Left renal cortex interstitium (tissue), 4 donors: ENCODE measurements at regions not wholly inside any gene's neighbourhood (a gene's known extent, or its start where the extent isn't known, plus 50 kb on each side); places are given as distances from the start of the nearest gene placed in this dataset.
"Not testable (repeated sequence)": the region's sequence is repeated elsewhere in the genome, so short reads cannot be mapped to it uniquely, and the experiment has no call there.

Source experiments
- DNase-seq, 4 donors: peaks; one replicate each; pipeline ENCODE4 v3.0.0-alpha.2; 2013; ENCODE audit warnings: low read depth in 4 of 4, low spot score in 2 of 4, missing footprints in 1 of 4

DNA sequence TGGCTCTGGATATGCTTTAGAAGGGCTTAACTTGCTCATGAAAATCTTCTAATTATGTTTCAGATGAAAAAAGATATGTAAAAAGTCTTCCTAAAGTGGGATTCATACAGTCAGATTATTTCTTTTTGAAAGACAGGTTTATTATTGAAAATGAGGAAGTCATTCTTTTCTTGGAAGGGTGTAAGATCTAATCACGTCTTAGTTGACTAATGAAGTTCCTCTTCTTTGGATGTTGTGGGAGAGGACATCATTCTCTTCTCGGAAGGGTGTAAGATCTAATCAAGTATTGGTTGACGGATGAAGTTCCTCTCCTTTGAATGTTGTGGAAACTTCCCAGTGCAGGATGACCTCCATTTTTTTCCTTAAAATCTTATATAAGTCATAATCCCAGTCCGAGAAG lies 74.9 kb downstream of the ALG10 start:
- DNase-seq, result no peak

DNA sequence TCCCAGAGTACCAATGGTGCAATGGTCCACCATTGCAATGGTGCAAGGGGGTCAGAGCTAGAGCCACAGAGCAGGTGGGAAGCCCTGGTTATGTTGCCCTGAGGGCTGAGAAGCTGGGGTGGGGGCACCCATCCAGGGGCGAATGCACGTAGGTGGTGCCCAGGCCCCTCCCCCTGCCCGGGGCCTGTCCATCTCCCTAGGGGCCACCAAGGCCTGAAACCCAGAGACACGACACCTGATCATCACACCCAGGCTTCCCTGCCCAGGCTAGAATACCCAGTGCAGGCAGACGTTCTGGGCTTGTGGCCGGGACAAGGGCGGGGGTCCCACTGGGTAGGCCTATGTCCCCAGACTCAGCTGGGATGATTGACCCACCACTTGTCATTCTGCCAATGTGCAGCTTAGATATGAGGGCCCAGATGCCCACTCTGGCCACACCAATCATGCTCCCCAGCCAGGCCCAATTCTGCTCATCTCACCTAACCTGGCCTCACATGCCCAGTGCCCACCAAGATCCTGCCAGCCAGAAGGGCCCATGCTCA lies 83.2 kb downstream of the ALG10 start:
- no peak for DNase-seq

DNA sequence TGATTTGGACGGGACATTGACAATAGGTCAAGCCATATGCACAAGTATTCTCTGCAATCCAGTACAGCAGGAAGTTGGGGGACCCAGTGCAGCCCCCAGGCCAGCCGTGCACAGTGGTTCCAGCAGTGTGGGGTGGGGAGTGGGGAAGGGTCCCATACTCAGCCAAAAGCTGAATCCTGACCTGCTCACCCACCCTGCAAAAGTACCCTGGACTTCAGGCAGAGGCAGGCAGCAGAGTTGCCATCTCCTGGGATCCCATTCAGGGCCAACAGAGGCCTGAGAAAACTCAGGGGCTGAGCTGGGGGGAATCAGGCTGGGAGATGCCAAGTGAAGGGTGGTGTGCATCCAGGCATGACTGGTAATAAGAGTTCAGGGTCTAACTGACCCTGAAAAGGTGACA lies 83.9 kb downstream of the ALG10 start:
- no peak for DNase-seq

DNA sequence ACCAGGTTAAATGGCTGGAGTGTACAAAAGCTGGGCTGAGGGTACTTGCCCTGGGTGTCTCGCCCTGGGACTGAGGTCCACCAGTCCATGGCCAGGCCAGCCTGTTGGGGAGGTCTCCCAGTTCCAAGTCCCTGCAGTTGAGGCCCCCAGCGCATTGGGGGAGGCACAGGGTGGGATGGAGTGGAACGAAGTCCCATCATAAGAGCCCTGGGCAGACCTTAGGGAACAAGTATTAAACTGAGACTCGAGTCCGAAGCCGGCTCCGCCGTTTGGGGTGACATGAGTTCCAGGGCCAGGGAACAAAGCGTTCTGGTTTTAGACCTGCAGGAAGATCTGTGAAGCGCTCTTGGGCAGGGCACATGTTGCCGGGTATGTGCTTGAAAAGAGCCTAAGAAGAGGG lies 84.7 kb downstream of the ALG10 start:
- DNase-seq, result no peak

DNA sequence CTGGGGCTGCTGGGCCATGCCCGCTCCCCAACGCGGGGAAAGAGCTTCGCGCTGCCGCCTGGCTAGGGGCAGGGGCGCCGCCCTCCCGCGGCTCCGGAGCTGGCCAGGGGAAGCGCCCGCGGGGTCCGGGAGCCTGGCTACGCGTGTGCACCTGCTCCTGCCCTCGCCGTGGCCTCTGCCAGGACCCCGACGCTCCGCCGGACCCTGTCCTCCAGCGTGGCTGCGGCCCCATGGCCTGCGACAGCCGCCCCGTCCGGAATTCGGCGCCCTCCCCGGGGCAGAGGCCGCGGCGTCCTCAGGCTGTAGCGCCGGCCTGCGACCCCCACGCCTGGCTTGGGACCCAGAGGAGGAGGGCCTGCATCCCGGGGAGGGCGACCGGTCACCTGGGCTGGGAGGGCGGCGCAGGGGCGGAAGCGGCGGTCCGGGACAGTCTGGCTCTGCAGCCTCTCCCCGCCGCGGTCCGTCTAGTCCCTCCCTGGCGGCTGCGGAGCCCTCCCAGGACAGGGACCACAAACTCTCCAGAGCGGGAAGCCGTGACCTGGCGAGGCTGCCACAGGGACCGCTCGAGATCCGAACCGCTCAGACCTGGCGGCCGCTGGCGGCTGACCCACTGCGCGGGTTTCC lies 85.6 kb downstream of the ALG10 start:
- no peak for DNase-seq

DNA sequence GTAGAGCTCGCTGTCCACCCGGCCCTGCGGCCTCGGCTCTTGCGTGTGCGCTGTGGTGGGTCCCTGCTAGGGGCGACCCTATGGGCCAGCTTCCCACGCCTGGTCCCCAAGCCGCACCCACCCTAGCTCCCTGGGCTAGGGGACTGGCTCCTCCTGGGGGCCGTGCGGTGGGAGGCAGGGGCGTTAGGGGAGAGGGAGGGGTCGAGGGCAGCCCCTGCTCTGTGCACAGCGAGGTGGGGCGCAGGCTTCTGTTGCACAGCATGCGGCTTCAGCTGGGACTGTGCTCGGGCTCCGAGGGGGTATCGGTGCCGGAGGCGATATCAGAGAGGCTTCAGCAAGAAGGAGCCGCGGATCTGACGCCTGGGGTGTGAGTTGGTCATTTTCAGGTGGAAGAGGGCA lies 86.1 kb downstream of the ALG10 start:
- no peak for DNase-seq

DNA sequence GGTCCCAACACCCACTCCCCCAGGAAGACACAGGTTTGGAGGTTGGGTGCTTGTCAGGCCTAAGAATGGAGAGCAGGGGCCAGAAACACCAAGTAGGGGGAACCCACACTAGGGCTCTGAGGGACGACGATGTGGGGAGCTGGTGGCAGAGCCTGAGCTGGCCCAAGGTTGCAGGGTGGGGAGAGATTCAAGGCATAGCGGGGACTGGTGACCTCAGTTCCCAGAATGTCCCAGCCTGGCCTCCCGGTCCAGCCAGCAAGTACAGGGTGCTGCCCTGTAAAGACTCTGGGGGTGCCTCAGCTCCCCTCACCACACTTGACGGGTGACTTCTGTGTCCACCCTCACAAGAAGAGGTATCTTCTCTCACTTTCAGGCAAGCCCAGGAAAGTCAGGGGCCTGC lies 86.7 kb downstream of the ALG10 start:
- no peak for DNase-seq

DNA sequence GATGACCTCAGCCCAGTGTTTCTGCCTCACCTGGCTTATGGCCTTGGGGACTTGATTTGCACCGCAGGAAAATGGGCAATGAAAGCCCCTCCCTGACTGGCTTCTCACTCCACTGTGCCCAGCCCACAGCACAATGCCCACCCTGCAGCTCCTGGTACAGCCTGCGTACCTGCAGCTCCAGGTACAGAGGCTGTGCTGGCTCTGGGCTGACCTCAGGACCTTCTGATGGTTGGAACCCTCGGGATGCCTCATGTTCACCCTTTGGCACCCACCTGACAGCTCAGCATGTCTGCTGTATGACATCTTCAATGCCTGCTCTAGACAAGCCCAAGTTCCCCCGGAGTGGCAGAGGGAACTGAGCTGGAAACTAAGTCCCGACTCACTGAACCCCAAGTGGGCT lies 87.1 kb downstream of the ALG10 start:
- no peak for DNase-seq

DNA sequence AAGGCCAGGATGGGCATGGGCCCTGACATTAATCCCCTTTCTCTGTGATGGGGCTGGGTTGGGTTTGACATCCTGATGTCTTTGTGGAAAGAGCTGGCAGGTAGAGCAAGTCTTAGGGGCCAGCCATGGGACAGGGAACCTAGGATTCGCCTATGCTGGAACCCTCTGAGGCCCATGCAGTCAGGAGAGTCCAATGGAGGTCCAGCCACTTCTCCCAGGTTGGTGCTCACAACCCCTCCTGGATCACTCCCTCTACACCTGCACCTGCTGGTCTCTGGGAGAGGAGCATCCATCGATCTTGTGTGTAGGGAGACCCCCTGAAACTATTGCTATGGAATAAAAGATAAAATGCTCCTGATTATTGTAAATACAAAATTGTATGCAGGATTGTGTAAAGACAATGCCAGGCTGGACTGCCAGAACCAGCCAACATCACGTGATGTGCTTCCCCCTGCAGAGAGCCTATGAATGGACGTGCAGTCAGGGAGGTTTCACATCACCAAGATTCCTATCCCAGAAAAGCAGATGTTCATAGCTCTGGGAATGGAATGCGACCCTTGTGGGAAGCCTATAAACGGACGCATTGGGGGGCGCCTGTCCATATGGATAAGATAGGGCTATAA lies 87.7 kb downstream of the ALG10 start:
- not testable (repeated sequence) for DNase-seq

DNA sequence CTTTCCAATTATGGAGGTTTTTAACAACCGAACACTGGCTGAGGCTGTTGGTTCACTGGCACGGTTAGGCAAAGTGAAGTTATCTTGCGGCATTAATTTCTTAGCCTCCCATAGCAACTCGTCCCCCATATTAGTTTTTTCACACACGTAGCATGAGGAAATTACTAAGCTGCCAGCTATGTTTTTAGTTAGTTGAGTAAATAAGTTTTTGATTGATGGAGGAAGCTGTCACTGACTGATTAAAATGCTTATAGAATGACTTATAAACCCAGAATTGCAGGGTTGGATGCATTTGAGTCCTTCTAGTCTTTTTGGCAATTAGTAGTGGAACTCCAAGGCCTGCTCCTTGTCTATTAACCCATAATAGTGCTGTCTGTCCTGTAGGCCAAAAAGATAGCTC lies 97.1 kb downstream of the ALG10 start:
- DNase-seq, result no peak

DNA sequence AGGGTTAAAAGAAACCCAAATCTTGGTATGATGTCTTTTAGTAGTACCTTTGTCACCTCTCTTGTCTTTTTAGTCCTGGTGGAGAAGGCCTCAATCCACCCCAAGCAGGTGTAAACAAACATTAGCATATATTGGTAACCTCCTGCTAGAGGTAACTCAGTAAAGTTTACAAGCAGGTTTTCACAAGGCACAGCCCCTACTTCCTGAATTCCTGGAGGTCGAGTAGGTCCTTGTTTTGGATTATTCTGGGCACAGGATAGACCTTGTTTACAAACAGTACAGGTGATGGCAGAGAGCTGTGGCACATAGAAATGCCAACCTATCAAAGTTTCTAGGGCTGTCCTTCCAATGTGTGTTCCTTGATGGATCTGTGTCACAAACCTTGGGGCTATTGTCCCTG lies 99.1 kb downstream of the ALG10 start:
- DNase-seq, result no peak

DNA sequence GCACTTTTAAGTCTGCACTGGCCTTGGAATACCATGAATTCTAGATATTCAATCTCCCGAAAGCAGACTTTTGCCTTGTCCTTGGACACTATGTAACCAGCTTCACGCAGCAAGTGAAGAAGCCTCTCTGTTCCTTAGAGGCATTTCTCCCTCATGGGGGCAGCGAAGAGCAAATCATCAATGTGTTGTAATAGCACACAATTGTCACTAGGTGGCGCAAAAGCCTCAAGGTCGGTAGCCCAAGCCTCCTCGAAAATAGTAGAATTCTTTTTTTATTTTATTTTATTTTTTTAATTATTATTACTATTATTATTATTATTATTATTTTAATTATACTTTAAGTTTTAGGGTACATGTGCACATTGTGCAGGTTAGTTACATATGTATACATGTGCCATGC lies 100.8 kb downstream of the ALG10 start:
- DNase-seq, result not testable (repeated sequence)

DNA sequence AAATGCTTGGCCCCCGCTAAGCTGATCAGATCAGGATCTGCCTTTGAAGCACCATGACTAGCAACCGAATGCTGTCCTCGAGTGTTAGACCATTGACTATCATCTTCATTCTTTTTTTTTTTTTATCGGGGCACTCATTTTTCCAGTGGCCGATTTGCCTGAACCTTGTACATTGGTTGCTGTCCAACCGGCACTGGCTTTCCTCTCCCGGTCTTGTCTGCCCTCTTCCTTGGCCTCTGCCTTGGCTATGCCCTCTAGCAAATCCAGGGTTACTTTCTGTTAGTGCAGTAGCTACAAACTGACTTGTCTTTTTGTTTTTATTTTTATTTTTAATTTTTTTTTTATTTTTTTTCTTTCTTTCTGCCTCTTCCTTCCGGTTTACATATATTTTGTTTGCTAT lies 102.3 kb downstream of the ALG10 start:
- DNase-seq, result no peak

DNA sequence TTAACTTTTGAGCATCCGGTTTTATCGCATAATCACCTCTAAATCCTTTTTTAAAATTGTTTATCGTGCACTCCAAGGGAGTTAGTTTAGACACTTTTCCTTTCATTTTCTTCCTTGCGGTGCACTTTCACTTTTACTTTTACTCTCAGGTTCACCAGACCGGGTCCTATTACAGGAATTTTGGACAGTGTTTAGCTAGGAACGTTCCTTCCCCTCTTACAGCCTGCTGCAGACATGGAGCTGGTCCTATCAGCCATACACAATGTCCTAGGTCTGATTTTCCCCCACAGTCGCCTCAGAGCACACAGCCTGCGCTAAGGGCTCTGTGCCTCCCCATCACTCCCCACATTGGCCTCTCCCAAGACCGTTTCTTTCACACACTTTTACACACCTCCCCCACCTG lies 103.9 kb downstream of the ALG10 start:
- DNase-seq, result no peak

DNA sequence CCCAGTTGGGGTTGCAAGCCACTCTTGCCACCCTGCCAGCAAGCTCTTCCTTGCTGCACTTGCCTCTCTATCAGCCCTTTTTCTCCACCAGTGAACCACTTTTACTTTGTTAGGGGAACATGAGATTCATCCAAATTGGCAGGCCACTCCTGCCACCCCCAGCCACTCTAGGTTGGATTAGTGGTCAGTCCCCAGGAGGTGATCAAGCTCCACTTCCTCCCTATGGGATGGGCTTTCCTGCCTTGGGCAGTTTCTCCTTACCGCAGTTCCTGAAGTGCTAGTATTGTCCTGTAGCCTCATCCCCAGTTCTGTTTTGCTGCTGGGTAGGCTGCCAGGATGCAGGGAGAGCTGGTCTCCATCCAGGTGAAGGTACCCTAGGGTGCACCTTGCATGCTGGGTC lies 104.5 kb downstream of the ALG10 start:
- DNase-seq, result no peak

DNA sequence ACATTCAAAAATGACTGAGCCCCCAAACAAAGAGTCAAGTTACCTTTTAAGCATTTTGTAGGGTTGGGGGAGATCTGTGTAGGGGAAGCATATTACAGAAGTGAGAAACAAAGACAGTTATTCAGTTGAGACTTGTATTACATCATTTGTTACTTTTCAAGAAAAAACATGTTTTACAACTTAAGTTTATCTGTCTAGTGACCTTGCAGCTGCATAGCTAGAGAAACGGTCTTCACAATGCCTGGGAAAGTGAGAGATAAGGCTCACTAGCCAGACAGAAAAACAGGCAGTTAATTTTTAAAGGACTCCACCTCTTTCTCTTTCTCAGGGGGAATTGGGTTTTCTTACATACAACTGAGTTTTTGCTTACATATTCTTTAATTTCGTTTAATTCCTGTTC lies 105.1 kb downstream of the ALG10 start:
- DNase-seq, result not testable (repeated sequence)

DNA sequence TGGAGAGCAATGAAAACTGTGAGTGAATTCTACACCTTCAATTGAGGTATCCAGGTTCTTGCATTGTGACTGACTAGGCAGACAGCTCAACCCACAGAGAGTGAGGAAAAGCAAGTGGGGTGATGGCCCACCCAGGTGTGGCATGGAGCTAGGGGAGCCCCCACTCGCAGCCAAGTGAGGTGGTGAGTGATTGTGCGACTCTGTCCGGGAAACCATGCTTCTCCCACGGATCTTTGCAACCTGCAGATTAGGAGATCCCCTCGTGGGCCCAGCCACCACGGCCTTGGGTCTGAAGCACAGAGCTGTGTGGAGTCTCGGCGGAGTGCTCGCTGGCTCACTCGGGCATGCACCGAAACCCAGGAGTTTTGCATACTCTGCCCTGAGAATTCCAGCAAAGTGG lies 120.1 kb downstream of the ALG10 start:
- no peak for DNase-seq

DNA sequence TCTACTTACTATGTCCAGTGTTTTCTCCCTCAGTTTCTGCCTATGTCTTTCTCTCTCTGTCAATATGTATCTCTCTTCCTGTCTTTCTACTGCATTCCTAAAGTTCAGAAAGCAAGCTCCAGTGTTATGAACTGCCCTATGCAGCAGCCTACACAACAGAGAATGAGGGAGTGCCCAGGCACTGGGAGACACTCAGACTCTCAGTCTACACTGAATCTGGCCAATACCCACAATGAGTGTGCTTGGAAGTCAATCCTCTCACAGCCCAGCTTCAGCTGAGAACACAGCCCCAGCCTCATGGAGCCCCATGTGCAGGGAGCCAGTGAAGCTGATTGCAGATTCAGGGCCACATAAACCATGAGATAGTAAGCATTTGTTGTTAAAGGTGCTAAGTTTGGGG lies 128.7 kb downstream of the ALG10 start:
- no peak for DNase-seq

DNA sequence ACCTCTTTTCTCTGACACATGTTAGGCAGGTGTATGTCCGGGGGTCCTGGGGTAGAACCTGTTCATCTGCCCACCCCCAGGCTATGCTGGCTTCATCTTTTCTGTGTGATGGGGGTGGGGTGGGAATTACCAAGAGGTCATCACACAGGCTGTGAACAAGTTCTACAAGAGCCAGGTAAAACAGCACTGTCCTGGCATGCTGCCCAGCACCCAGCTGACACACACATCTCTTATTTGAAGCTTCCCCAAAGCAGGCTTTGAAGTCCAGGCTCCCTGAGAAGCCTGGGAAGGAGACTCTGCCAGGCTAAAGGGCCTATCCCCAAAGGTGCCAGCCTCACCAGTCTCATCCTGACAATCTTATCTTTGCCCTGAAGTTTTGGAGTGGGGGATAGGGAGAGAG lies 141.1 kb downstream of the ALG10 start:
- no peak for DNase-seq

DNA sequence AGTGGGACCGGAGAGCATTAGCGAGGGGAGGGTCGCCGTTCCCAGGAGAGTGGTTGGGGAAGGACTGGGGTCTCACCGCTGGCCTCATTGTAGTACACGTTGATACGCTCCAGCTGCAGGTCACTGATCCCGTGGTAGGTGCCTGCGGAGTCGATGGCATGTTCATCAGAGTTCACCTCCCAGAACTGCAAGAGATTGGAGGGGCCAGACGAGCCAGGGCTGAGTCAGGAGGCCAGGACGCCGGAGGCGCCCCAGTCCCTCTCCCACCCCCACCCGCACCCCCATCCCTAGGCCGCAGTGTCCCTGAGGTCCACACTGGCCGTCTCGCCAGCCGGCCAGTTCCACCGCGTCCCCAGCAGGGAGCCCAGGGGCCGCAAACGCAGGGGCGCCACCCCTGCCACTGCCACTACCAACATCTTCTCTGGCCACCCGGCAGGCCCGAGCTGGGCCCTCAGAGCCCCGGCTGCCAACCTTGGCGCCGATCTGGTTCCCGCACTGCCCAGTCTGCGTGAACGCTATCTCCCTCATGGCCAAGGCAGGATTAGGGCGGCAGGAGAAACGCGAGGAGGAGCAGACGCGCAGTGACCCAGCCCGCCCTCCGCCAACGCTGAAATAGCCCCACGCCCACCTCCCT lies 144.2 kb downstream of the ALG10 start:
- DNase-seq, result no peak

DNA sequence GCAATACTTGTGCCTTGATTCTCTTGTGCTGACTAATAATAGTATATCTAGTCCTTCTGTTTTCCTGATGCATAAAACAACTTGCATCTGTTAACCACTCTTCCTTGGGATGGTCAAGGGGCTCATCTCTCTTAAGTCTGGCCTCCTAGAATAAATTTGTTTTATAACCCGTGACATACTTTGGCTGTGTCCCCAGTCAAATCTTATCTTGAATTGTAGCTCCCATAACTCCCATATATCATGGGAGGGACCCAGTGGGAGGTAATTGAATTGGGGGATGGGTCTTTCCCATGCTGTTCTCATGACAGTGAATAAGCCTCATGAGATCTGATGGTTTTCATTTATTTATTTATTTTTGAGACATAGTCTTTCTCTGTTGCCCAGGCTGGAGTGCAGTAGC lies 146.2 kb downstream of the ALG10 start:
- not testable (repeated sequence) for DNase-seq

DNA sequence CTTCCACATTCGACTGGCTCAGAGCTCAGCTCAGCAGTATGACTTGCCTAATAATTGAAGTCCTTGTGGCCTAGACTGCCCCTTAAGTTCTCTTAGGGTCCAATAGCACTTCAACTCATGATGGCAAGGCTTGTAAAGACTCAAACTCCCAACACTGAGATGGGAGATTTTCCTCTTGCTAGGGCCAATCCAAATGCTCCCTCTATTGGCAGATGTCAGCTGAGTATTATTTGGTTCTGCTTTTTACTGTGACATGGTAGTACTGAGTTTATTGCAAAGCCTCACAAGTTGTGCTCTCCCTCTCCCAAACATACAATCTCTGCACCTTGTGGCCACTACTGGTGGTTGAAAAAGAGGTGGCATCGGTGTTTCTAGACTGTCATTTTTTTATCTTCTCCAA lies 164.2 kb downstream of the ALG10 start:
- no peak for DNase-seq
